MM.1S (cell line): ENCODE measurements at regions not wholly inside any gene's neighbourhood (a gene's known extent, or its start where the extent isn't known, plus 50 kb on each side); places are given as distances from the start of the nearest gene placed in this dataset.

Source experiments
- DNase-seq: peaks from one replicate; pipeline ENCODE4 v3.0.0-alpha.2; 2015
- H2AFZ ChIP-seq: fragments of 300-600 bp; sonication (generic); 2 replicates; pipeline ENCODE4 v1.6.0; 2016; ENCODE audit warnings: antibody characterized with exemption, low read length
- H3F3A ChIP-seq: fragments of 300-600 bp; sonication (generic); 2 replicates; pipeline ENCODE4 v1.6.1; 2016; ENCODE audit warnings: mild to moderate bottlenecking, antibody characterized with exemption, low read length, moderate library complexity, mixed read lengths; ENCODE audit not compliant: insufficient read depth
- H3K27ac ChIP-seq: fragments of 300-600 bp; sonication (generic); 2 replicates; pipeline ENCODE4 v1.5.1; 2016; ENCODE audit warnings: mild to moderate bottlenecking, low read length
- H3K27me3 ChIP-seq: fragments of 300-600 bp; sonication (generic); replicated peaks from 2 replicates; pipeline ENCODE4 v1.6.0; 2016; ENCODE audit warnings: low read length; ENCODE audit not compliant: insufficient read depth
- H3K36me3 ChIP-seq: fragments of 300-600 bp; sonication (generic); replicated peaks from 2 replicates; pipeline ENCODE4 v1.6.1; 2016; ENCODE audit warnings: mild to moderate bottlenecking, low read length, mixed read lengths; ENCODE audit not compliant: insufficient read depth
- H3K4me1 ChIP-seq: fragments of 300-600 bp; sonication (generic); 2 replicates; pipeline ENCODE4 v1.6.1; 2016; ENCODE audit warnings: low read length, mixed read lengths
- H3K4me2 ChIP-seq: fragments of 300-600 bp; sonication (generic); 2 replicates; pipeline ENCODE4 v1.6.0; 2016; ENCODE audit warnings: low read depth, low read length
- H3K4me3 ChIP-seq: fragments of 300-600 bp; sonication (generic); 2 replicates; pipeline ENCODE4 v1.5.1; 2016; ENCODE audit warnings: low read length, mixed read lengths
- H3K79me2 ChIP-seq: fragments of 300-600 bp; sonication (generic); 2 replicates; pipeline ENCODE4 v1.6.1; 2016; ENCODE audit warnings: mixed run types, low read length, mixed read lengths
- H3K9ac ChIP-seq: fragments of 300-600 bp; sonication (generic); 2 replicates; pipeline ENCODE4 v1.6.1; 2016; ENCODE audit warnings: low read length, mixed read lengths
- H3K9me2 ChIP-seq: fragments of 300-600 bp; sonication (generic); replicated peaks from 2 replicates; pipeline ENCODE4 v1.6.1; 2016; ENCODE audit warnings: mild to moderate bottlenecking, low read length, mixed read lengths; ENCODE audit not compliant: insufficient read depth
- H3K9me3 ChIP-seq: fragments of 300-600 bp; sonication (generic); replicated peaks from 2 replicates; pipeline ENCODE4 v1.6.1; 2016; ENCODE audit warnings: mild to moderate bottlenecking, low read length, mixed read lengths; ENCODE audit not compliant: insufficient read depth
- H4K20me1 ChIP-seq: fragments of 300-600 bp; sonication (generic); 2 replicates; pipeline ENCODE4 v1.6.1; 2016; ENCODE audit warnings: mild to moderate bottlenecking, low read length, moderate library complexity, mixed read lengths; ENCODE audit not compliant: insufficient read depth
- CTCF ChIP-seq: fragments of 300-600 bp; sonication (generic); IDR thresholded peaks from 2 replicates; pipeline ENCODE4 v1.5.1; 2016; ENCODE audit warnings: antibody characterized with exemption, low read length, mixed read lengths
- EZH2 ChIP-seq: fragments of 300-600 bp; sonication (generic); optimal IDR thresholded peaks from 2 replicates; pipeline ENCODE3; 2017; ENCODE audit warnings: low read depth, mild to moderate bottlenecking, antibody characterized with exemption, low read length, mixed read lengths
- EZH2phosphoT487 ChIP-seq: fragments of 300-600 bp; sonication (generic); IDR thresholded peaks from 2 replicates; pipeline ENCODE4 v1.6.1; 2018; ENCODE audit warnings: antibody characterized with exemption, low read length

GRCh38 chr11:116551576-116551975, 221.2 kb downstream of the BUD13 start:
- Histone ChIP-seq H3K4me3 (no peak overlapping the region), H3K4me2 (no peak overlapping the region), H3K9ac (no peak overlapping the region), H4K20me1 (no peaks in the 10 kb centered on the region), H2AFZ (no peak overlapping the region), H3K27me3 (no peaks in the 10 kb centered on the region), H3K9me2 (no peaks in the 10 kb centered on the region), H3K36me3 (no peaks in the 10 kb centered on the region), H3K9me3 (no peaks in the 10 kb centered on the region), H3F3A (no peaks in the 10 kb centered on the region), H3K27ac (no peak overlapping the region), H3K79me2 (no peaks in the 10 kb centered on the region), H3K4me1 (no peaks in the 10 kb centered on the region)
- no peak for DNase-seq
- TF ChIP-seq EZH2 (no peak), CTCF (no peak), EZH2phosphoT487 (no peak)

DNA sequence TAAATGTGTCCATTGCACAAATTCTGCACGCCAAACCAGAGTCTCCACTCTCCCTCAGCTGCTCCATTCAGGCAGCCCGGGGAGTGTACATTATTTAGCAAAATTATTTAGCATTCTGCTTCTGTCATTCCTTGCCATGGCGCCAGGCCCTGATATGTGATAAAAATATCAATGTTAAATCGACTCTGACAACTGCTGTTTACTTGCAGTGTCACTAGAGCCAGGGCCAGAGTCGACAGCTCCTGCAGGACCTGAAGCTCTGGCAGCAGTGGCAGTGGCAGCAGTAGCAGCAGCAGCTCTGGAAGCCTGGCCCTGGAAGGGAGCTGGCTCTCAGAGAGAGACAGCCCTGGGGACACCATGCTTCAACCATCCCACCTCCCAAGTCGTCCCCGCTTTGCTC, 224.5 kb downstream of the BUD13 start:
- no peak overlapping the region for H2AFZ ChIP-seq
- no peaks in the 10 kb centered on the region for H3F3A ChIP-seq
- no peak for DNase-seq
- H3K4me1 ChIP-seq: no peaks in the 10 kb centered on the region
- TF ChIP-seq CTCF: no peak
- no peak for TF ChIP-seq EZH2
- no peak for TF ChIP-seq EZH2phosphoT487
- H3K4me3 ChIP-seq: no peak overlapping the region
- no peak overlapping the region for H3K9ac ChIP-seq
- H4K20me1 ChIP-seq: no peaks in the 10 kb centered on the region
- H3K27me3 ChIP-seq: no peaks in the 10 kb centered on the region
- H3K9me2 ChIP-seq: no peaks in the 10 kb centered on the region
- no peaks in the 10 kb centered on the region for H3K36me3 ChIP-seq
- H3K4me2 ChIP-seq: no peak overlapping the region
- H3K27ac ChIP-seq: no peak overlapping the region
- no peaks in the 10 kb centered on the region for H3K79me2 ChIP-seq
- H3K9me3 ChIP-seq: no peaks in the 10 kb centered on the region

DNA sequence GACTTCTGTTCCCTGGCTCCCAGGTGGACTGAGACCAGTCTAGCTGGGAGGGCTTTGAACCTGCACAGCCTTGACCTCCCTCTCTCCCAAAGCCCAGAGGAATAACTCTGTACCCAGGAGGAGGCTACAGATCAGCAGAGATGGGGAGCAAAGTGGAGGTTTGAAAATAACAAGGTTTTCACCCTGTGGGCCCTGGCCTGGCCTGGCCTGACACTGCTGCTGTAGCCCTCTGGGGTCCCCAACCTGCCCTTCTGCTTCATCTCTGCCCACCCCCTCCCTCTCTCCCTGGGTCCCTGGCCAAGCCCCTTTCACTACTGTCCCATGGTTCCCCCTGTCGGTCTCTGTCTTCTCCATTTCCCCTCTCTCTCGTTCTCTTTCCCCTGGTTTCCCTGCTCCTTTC, 225.2 kb downstream of the BUD13 start:
- DNase-seq: no peak
- H3K4me2 ChIP-seq: no peak overlapping the region
- H2AFZ ChIP-seq: no peak overlapping the region
- H3K27me3 ChIP-seq: no peaks in the 10 kb centered on the region
- no peaks in the 10 kb centered on the region for H4K20me1 ChIP-seq
- no peak overlapping the region for H3K9ac ChIP-seq
- H3K27ac ChIP-seq: no peak overlapping the region
- no peak for TF ChIP-seq CTCF
- no peaks in the 10 kb centered on the region for H3K36me3 ChIP-seq
- H3F3A ChIP-seq: no peaks in the 10 kb centered on the region
- no peaks in the 10 kb centered on the region for H3K4me1 ChIP-seq
- no peaks in the 10 kb centered on the region for H3K9me2 ChIP-seq
- no peaks in the 10 kb centered on the region for H3K9me3 ChIP-seq
- no peaks in the 10 kb centered on the region for H3K79me2 ChIP-seq
- H3K4me3 ChIP-seq: no peak overlapping the region

DNA sequence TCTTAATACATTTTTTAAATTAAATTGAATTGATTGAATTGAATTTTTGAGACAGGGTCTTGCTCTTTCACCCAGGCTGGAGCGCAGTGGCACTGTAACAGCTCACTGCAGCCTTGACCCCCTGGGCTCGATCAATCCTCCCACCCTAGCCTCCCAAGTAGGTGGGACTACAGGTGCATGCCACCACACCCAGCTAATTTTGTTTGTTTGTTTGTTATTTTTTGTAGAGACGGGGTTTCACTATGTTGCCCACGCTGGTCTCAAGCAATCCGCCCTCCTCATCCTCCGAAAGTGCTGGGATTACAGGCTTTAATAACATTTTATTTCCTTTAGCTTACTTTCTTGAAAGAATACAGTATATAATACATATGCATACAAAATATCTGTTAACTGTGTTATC, 226.9 kb downstream of the BUD13 start:
- no peak overlapping the region for H3K27ac ChIP-seq
- H3K27me3 ChIP-seq: no peaks in the 10 kb centered on the region
- no peak overlapping the region for H3K9ac ChIP-seq
- peaks cover 5% of the 10 kb centered on the region for H3K4me1 ChIP-seq
- H3K79me2 ChIP-seq: no peaks in the 10 kb centered on the region
- no peaks in the 10 kb centered on the region for H3K36me3 ChIP-seq
- no peaks in the 10 kb centered on the region for H3K9me2 ChIP-seq
- no peak overlapping the region for H2AFZ ChIP-seq
- no peak overlapping the region for H3K4me2 ChIP-seq
- H3F3A ChIP-seq: no peaks in the 10 kb centered on the region
- H3K4me3 ChIP-seq: no peak overlapping the region
- TF ChIP-seq CTCF (no peak), EZH2 (no peak), EZH2phosphoT487 (no peak)
- no peaks in the 10 kb centered on the region for H3K9me3 ChIP-seq
- no peak for DNase-seq
- no peaks in the 10 kb centered on the region for H4K20me1 ChIP-seq
